Uterus (tissue), 3 donors: ENCODE measurements at regions not wholly inside any gene's neighbourhood (a gene's known extent, or its start where the extent isn't known, plus 50 kb on each side); places are given as distances from the start of the nearest gene placed in this dataset.

ENCODE experiments used
- DNase-seq, 2 donors: peaks; one replicate each; pipeline ENCODE4 v3.0.0-alpha.2; 2019 to 2020
- H3K27ac ChIP-seq, 2 donors: fragments of 200-600 bp; sonication (generic); 1 replicate in 1 of 2; 2 replicates in 1 of 2; pipeline ENCODE4 v1.5.1; 2016 to 2018
- H3K27me3 ChIP-seq, 2 donors: fragments of 200-600 bp; sonication (generic); one replicate each; pipeline ENCODE4 v1.5.1; 2018 to 2019; ENCODE audit warnings: control low read depth in 1 of 2
- H3K36me3 ChIP-seq, 2 donors: fragments of 200-600 bp; sonication (generic); one replicate each; pipeline ENCODE4 v1.5.1; 2019; ENCODE audit warnings: control low read depth in 1 of 2
- H3K4me1 ChIP-seq, 2 donors: fragments of 200-600 bp; sonication (generic); one replicate each; pipeline ENCODE4 v1.5.1; 2018 to 2019; ENCODE audit warnings: control low read depth in 1 of 2
- H3K4me3 ChIP-seq, 2 donors: fragments of 200-600 bp; sonication (generic); 1 replicate in 1 of 2; 2 replicates in 1 of 2; pipeline ENCODE4 v1.5.1; 2018 to 2019; ENCODE audit warnings: mild to moderate bottlenecking in 1 of 2
- H3K9me3 ChIP-seq, 2 donors: fragments of 200-600 bp; sonication (generic); one replicate each; pipeline ENCODE4 v1.5.1; 2019; ENCODE audit warnings: control low read depth in 1 of 2
- CTCF ChIP-seq, 4 experiments: fragments of 200-600 bp in 2 of 4; fragments of 450-650 bp in 2 of 4; sonication (generic) in 2 of 4; IDR thresholded peaks; one replicate each; pipeline ENCODE4 v1.5.1; 2016 to 2019; ENCODE audit warnings: antibody characterized with exemption in 4 of 4, mild to moderate bottlenecking in 2 of 4, moderate library complexity in 1 of 4
- POLR2A ChIP-seq, 2 donors: fragments of 450-650 bp; IDR thresholded peaks; one replicate each; pipeline ENCODE4 v1.6.1; 2016; ENCODE audit warnings: antibody characterized with exemption in 2 of 2, mild to moderate bottlenecking in 1 of 2, moderate library complexity in 1 of 2
- intact Hi-C: fragments of 100-400 bp; cut with DNase I; formaldehyde crosslinking; loops from one replicate; pipeline ENCODE4 v1.15.1; 2023; ENCODE audit warnings: low total_unique reads
- donor health status: DM: yes; HTN: yes; CAD: no.

GRCh38 chr6:95841560-95841959, 174.2 kb upstream of the FUT9 start:
- Histone ChIP-seq H3K27me3 (no peaks in the 10 kb centered on the region), H3K4me3 (no peak overlapping the region), H3K9me3 (no peaks in the 10 kb centered on the region), H3K4me1 (no peaks in the 10 kb centered on the region), H3K36me3 (no peaks in the 10 kb centered on the region), H3K27ac (no peak overlapping the region)
- no peak for DNase-seq
- TF ChIP-seq CTCF (IDR thresholded peaks at IDR 0.05): no peak
- no peak for TF ChIP-seq POLR2A (IDR thresholded peaks at IDR 0.05)
- intact Hi-C loops: no loop called here

- TF ChIP-seq POLR2A (IDR thresholded peaks at IDR 0.05) (no peak), CTCF (IDR thresholded peaks at IDR 0.05) (no peak)
- no peak for DNase-seq
- Histone ChIP-seq H3K4me3 (no peak overlapping the region), H3K27ac (no peak overlapping the region), H3K4me1 (no peaks in the 10 kb centered on the region), H3K9me3 (no peaks in the 10 kb centered on the region), H3K36me3 (no peaks in the 10 kb centered on the region), H3K27me3 (no peaks in the 10 kb centered on the region)
- intact Hi-C loops: no loop called here
Observed at GRCh38 chr6:95846652-95847051, 169.1 kb upstream of the FUT9 start.

GRCh38 chr6:95847061-95847460, 168.7 kb upstream of the FUT9 start:
- no peaks in the 10 kb centered on the region for H3K4me1 ChIP-seq
- no peak overlapping the region for H3K27ac ChIP-seq
- intact Hi-C loops: no loop called here
- TF ChIP-seq CTCF (IDR thresholded peaks at IDR 0.05): no peak
- no peak for TF ChIP-seq POLR2A (IDR thresholded peaks at IDR 0.05)
- no peak for DNase-seq
- no peaks in the 10 kb centered on the region for H3K36me3 ChIP-seq
- H3K27me3 ChIP-seq: no peaks in the 10 kb centered on the region
- H3K9me3 ChIP-seq: no peaks in the 10 kb centered on the region
- no peak overlapping the region for H3K4me3 ChIP-seq

- DNase-seq: no peak
- H3K27ac ChIP-seq: no peak overlapping the region
- intact Hi-C loops: no loop called here
- no peak for TF ChIP-seq POLR2A (IDR thresholded peaks at IDR 0.05)
- TF ChIP-seq CTCF (IDR thresholded peaks at IDR 0.05): no peak
- H3K9me3 ChIP-seq: no peaks in the 10 kb centered on the region
- no peaks in the 10 kb centered on the region for H3K27me3 ChIP-seq
- no peaks in the 10 kb centered on the region for H3K36me3 ChIP-seq
- no peaks in the 10 kb centered on the region for H3K4me1 ChIP-seq
- no peak overlapping the region for H3K4me3 ChIP-seq
Observed at GRCh38 chr6:95848717-95849116, 167.1 kb upstream of the FUT9 start.

GRCh38 chr6:95856876-95857364, 158.9 kb upstream of the FUT9 start:
- Histone ChIP-seq H3K4me3 (no peak overlapping the region), H3K36me3 (peaks cover 0 to 2% of the 10 kb centered on the region in 2 donors), H3K27ac (no peak overlapping the region), H3K9me3 (peaks cover 0 to 4% of the 10 kb centered on the region in 2 donors), H3K4me1 (no peaks in the 10 kb centered on the region), H3K27me3 (no peaks in the 10 kb centered on the region)
- DNase-seq: no peak
- no peak for TF ChIP-seq POLR2A (IDR thresholded peaks at IDR 0.05)
- TF ChIP-seq CTCF (IDR thresholded peaks at IDR 0.05): no peak
- intact Hi-C loops: no loop called here
